ENCODE measurements at regions not wholly inside any gene's neighbourhood (a gene's known extent, or its start where the extent isn't known, plus 50 kb on each side); places are given as distances from the start of the nearest gene placed in this dataset.

- Histone ChIP-seq H4K12ac (ENCODE audit: low read depth, low read length) (no peak overlapping the region), H3K27ac (ENCODE audit: low read depth, low read length) (no peak overlapping the region), H3K18ac (ENCODE audit: low read length) (no peak overlapping the region), H3K4me2 (ENCODE audit: low read length) (no peak overlapping the region), H3K4me3 (ENCODE audit: low read depth, low read length) (no peak overlapping the region), H2AK5ac (ENCODE audit: low read length) (no peak overlapping the region), H3K79me1 (ENCODE audit: low read length) (no peaks in the 10 kb centered on the region), H3K4me1 (ENCODE audit: control insufficient read depth in 1 of 2, insufficient read depth in 2 of 2, low read length in 2 of 2) (no peaks in the 10 kb centered on the region), H3K9ac (ENCODE audit: low read length) (no peak overlapping the region), H2BK5ac (ENCODE audit: low read depth, low read length, poor library complexity) (no peak overlapping the region), H3K9me3 (ENCODE audit: insufficient read depth, low read depth, low read length) (no peaks in the 10 kb centered on the region), H3K36me3 (ENCODE audit: control insufficient read depth in 1 of 2, insufficient read depth in 2 of 2, low read length in 2 of 2) (no peaks in the 10 kb centered on the region), H3K4ac (ENCODE audit: low read depth, low read length) (no peak overlapping the region), H4K91ac (ENCODE audit: low read depth, low read length) (no peak overlapping the region), H2AFZ (ENCODE audit: insufficient read depth, low read length, poor library complexity) (no peak overlapping the region), H3K79me2 (ENCODE audit: control insufficient read depth, insufficient read depth, low read length, poor library complexity) (no peaks in the 10 kb centered on the region), H4K8ac (ENCODE audit: low read depth, low read length) (no peak overlapping the region), H2BK120ac (ENCODE audit: insufficient read depth, low read length, poor library complexity) (no peak overlapping the region), H3K27me3 (ENCODE audit: insufficient read depth, low read length) (no peaks in the 10 kb centered on the region), H3K23ac (ENCODE audit: low read length) (no peak overlapping the region), H3K14ac (ENCODE audit: low read length) (no peak overlapping the region), H2BK12ac (ENCODE audit: low read length) (no peak overlapping the region)
- DNase-seq, result no peak
- no CpG with 5 or more reads among the region's 1 CpG for WGBS (ENCODE audit: extremely low coverage, insufficient coverage, insufficient read length)
Measured at GRCh38 chr3:78041486-78041885, 1001.6 kb downstream of the ROBO2 start.

- no peak overlapping the region for H4K91ac ChIP-seq (ENCODE audit: low read depth, low read length)
- H3K14ac ChIP-seq (ENCODE audit: low read length), result no peak overlapping the region
- H2AK5ac ChIP-seq (ENCODE audit: low read length), result no peak overlapping the region
Measured at GRCh38 chr3:78046566-78046965, 1006.7 kb downstream of the ROBO2 start.

GRCh38 chr3:78048698-78049097 lies 1008.8 kb downstream of the ROBO2 start:
- WGBS (ENCODE audit: extremely low coverage, insufficient coverage, insufficient read length), result no CpG with 5 or more reads among the region's 3 CpGs

More at GRCh38 chr3:78046566-78046965, 1006.7 kb downstream of the ROBO2 start:
- no peak overlapping the region for H4K8ac ChIP-seq (ENCODE audit: low read depth, low read length)
- no peaks in the 10 kb centered on the region for H3K36me3 ChIP-seq (ENCODE audit: control insufficient read depth in 1 of 2, insufficient read depth in 2 of 2, low read length in 2 of 2)
- H2BK5ac ChIP-seq (ENCODE audit: low read depth, low read length, poor library complexity), result no peak overlapping the region
- H3K18ac ChIP-seq (ENCODE audit: low read length), result no peak overlapping the region
- H3K4me1 ChIP-seq (ENCODE audit: control insufficient read depth in 1 of 2, insufficient read depth in 2 of 2, low read length in 2 of 2), result no peaks in the 10 kb centered on the region
- no peak overlapping the region for H2AFZ ChIP-seq (ENCODE audit: insufficient read depth, low read length, poor library complexity)
- no peaks in the 10 kb centered on the region for H3K79me2 ChIP-seq (ENCODE audit: control insufficient read depth, insufficient read depth, low read length, poor library complexity)
- no peak overlapping the region for H3K4me2 ChIP-seq (ENCODE audit: low read length)
- no peak overlapping the region for H3K27ac ChIP-seq (ENCODE audit: low read depth, low read length)
- DNase-seq, result no peak
- no peak overlapping the region for H3K4me3 ChIP-seq (ENCODE audit: low read depth, low read length)
- H4K12ac ChIP-seq (ENCODE audit: low read depth, low read length), result no peak overlapping the region
- no peak overlapping the region for H3K9ac ChIP-seq (ENCODE audit: low read length)
- no CpG with 5 or more reads among the region's 6 CpGs for WGBS (ENCODE audit: extremely low coverage, insufficient coverage, insufficient read length)
- no peak overlapping the region for H3K23ac ChIP-seq (ENCODE audit: low read length)
- H3K9me3 ChIP-seq (ENCODE audit: insufficient read depth, low read depth, low read length), result no peaks in the 10 kb centered on the region
- H2BK12ac ChIP-seq (ENCODE audit: low read length), result no peak overlapping the region
- no peaks in the 10 kb centered on the region for H3K79me1 ChIP-seq (ENCODE audit: low read length)
- H3K27me3 ChIP-seq (ENCODE audit: insufficient read depth, low read length), result no peaks in the 10 kb centered on the region
- no peak overlapping the region for H3K4ac ChIP-seq (ENCODE audit: low read depth, low read length)
- H2BK120ac ChIP-seq (ENCODE audit: insufficient read depth, low read length, poor library complexity), result no peak overlapping the region

GRCh38 chr3:78049521-78049920 lies 1009.6 kb downstream of the ROBO2 start:
- Histone ChIP-seq H3K4ac (ENCODE audit: low read depth, low read length) (no peak overlapping the region), H4K8ac (ENCODE audit: low read depth, low read length) (no peak overlapping the region), H3K23ac (ENCODE audit: low read length) (no peak overlapping the region), H2BK12ac (ENCODE audit: low read length) (no peak overlapping the region), H3K36me3 (ENCODE audit: control insufficient read depth in 1 of 2, insufficient read depth in 2 of 2, low read length in 2 of 2) (no peaks in the 10 kb centered on the region), H3K79me1 (ENCODE audit: low read length) (no peaks in the 10 kb centered on the region), H2AFZ (ENCODE audit: insufficient read depth, low read length, poor library complexity) (no peak overlapping the region), H2BK120ac (ENCODE audit: insufficient read depth, low read length, poor library complexity) (no peak overlapping the region), H3K27me3 (ENCODE audit: insufficient read depth, low read length) (no peaks in the 10 kb centered on the region), H3K79me2 (ENCODE audit: control insufficient read depth, insufficient read depth, low read length, poor library complexity) (no peaks in the 10 kb centered on the region), H3K18ac (ENCODE audit: low read length) (no peak overlapping the region), H3K4me2 (ENCODE audit: low read length) (no peak overlapping the region), H3K4me1 (ENCODE audit: control insufficient read depth in 1 of 2, insufficient read depth in 2 of 2, low read length in 2 of 2) (no peaks in the 10 kb centered on the region), H3K9me3 (ENCODE audit: insufficient read depth, low read depth, low read length) (no peaks in the 10 kb centered on the region), H3K9ac (ENCODE audit: low read length) (no peak overlapping the region), H3K27ac (ENCODE audit: low read depth, low read length) (no peak overlapping the region), H2AK5ac (ENCODE audit: low read length) (no peak overlapping the region), H4K91ac (ENCODE audit: low read depth, low read length) (no peak overlapping the region), H4K12ac (ENCODE audit: low read depth, low read length) (no peak overlapping the region), H3K14ac (ENCODE audit: low read length) (no peak overlapping the region), H3K4me3 (ENCODE audit: low read depth, low read length) (no peak overlapping the region), H2BK5ac (ENCODE audit: low read depth, low read length, poor library complexity) (no peak overlapping the region)
- DNase-seq, result no peak
- no CpG with 5 or more reads among the region's 4 CpGs for WGBS (ENCODE audit: extremely low coverage, insufficient coverage, insufficient read length)

More at GRCh38 chr3:78048698-78049097, 1008.8 kb downstream of the ROBO2 start:
- Histone ChIP-seq H3K9me3 (ENCODE audit: insufficient read depth, low read depth, low read length) (no peaks in the 10 kb centered on the region), H3K14ac (ENCODE audit: low read length) (no peak overlapping the region), H4K91ac (ENCODE audit: low read depth, low read length) (no peak overlapping the region), H4K12ac (ENCODE audit: low read depth, low read length) (no peak overlapping the region), H2BK12ac (ENCODE audit: low read length) (no peak overlapping the region), H2BK5ac (ENCODE audit: low read depth, low read length, poor library complexity) (no peak overlapping the region), H2AFZ (ENCODE audit: insufficient read depth, low read length, poor library complexity) (no peak overlapping the region), H3K4me3 (ENCODE audit: low read depth, low read length) (no peak overlapping the region), H2AK5ac (ENCODE audit: low read length) (no peak overlapping the region), H3K79me2 (ENCODE audit: control insufficient read depth, insufficient read depth, low read length, poor library complexity) (no peaks in the 10 kb centered on the region), H3K27me3 (ENCODE audit: insufficient read depth, low read length) (no peaks in the 10 kb centered on the region), H4K8ac (ENCODE audit: low read depth, low read length) (no peak overlapping the region), H3K23ac (ENCODE audit: low read length) (no peak overlapping the region), H3K18ac (ENCODE audit: low read length) (no peak overlapping the region), H2BK120ac (ENCODE audit: insufficient read depth, low read length, poor library complexity) (no peak overlapping the region), H3K4me2 (ENCODE audit: low read length) (no peak overlapping the region), H3K4ac (ENCODE audit: low read depth, low read length) (no peak overlapping the region), H3K36me3 (ENCODE audit: control insufficient read depth in 1 of 2, insufficient read depth in 2 of 2, low read length in 2 of 2) (no peaks in the 10 kb centered on the region), H3K4me1 (ENCODE audit: control insufficient read depth in 1 of 2, insufficient read depth in 2 of 2, low read length in 2 of 2) (no peaks in the 10 kb centered on the region), H3K9ac (ENCODE audit: low read length) (no peak overlapping the region), H3K27ac (ENCODE audit: low read depth, low read length) (no peak overlapping the region), H3K79me1 (ENCODE audit: low read length) (no peaks in the 10 kb centered on the region)
- no peak for DNase-seq
